ENCODE measurements at regions not wholly inside any gene's neighbourhood (a gene's known extent, or its start where the extent isn't known, plus 50 kb on each side); places are given as distances from the start of the nearest gene placed in this dataset.

DNA sequence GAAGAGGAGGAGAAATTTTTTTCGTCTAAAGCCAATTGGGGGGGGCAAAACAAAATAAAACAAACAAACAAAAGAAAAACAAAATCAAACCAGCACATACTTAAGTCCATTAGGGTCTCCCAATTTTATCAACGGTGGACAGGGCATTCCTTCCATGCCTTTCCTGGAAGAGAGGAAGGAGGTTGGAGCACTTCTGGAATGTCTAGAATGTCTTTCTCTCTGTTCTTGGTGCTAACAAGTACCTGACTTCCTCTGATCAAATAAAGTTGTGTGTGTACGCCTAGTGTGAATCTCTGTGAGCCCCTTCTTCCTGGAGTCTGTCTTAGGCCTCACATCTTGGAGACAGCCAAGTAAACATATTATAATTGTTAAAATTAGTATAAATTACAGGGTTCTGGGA lies 399.0 kb upstream of the LRRTM1 start:
- ChIA-PET CTCF (no interaction called here), POLR2A (no interaction called here)
- no peaks in the 10 kb centered on the region for H3K9me3 ChIP-seq (ENCODE audit: control insufficient read depth, insufficient read depth, low read depth, low read length)
- no peaks in the 10 kb centered on the region for H3K36me3 ChIP-seq (ENCODE audit: control insufficient read depth in 2 of 2, insufficient read depth in 1 of 2, low read length in 2 of 2)
- TF ChIP-seq ZNF239 (tag by site-specific recombination; IDR thresholded peaks at IDR 0.05) = no peak
- TF ChIP-seq, protein P1, sequence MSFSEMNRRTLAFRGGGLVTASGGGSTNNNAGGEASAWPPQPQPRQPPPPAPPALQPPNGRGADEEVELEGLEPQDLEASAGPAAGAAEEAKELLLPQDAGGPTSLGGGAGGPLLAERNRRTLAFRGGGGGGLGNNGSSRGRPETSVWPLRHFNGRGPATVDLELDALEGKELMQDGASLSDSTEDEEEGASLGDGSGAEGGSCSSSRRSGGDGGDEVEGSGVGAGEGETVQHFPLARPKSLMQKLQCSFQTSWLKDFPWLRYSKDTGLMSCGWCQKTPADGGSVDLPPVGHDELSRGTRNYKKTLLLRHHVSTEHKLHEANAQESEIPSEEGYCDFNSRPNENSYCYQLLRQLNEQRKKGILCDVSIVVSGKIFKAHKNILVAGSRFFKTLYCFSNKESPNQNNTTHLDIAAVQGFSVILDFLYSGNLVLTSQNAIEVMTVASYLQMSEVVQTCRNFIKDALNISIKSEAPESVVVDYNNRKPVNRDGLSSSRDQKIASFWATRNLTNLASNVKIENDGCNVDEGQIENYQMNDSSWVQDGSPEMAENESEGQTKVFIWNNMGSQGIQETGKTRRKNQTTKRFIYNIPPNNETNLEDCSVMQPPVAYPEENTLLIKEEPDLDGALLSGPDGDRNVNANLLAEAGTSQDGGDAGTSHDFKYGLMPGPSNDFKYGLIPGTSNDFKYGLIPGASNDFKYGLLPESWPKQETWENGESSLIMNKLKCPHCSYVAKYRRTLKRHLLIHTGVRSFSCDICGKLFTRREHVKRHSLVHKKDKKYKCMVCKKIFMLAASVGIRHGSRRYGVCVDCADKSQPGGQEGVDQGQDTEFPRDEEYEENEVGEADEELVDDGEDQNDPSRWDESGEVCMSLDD (tag by site-specific recombination; IDR thresholded peaks at IDR 0.05) = no peak
- TF ChIP-seq ZNF274 (IDR thresholded peaks at IDR 0.05; ENCODE audit: low read length) = no peak
- TF ChIP-seq ZNF274 (tag by site-specific recombination; IDR thresholded peaks at IDR 0.05; ENCODE audit: borderline replicate concordance) = no peak
- no peak for TF ChIP-seq MZF1 (tag by site-specific recombination; IDR thresholded peaks at IDR 0.05; ENCODE audit: borderline replicate concordance)
- TF ChIP-seq, protein P2, sequence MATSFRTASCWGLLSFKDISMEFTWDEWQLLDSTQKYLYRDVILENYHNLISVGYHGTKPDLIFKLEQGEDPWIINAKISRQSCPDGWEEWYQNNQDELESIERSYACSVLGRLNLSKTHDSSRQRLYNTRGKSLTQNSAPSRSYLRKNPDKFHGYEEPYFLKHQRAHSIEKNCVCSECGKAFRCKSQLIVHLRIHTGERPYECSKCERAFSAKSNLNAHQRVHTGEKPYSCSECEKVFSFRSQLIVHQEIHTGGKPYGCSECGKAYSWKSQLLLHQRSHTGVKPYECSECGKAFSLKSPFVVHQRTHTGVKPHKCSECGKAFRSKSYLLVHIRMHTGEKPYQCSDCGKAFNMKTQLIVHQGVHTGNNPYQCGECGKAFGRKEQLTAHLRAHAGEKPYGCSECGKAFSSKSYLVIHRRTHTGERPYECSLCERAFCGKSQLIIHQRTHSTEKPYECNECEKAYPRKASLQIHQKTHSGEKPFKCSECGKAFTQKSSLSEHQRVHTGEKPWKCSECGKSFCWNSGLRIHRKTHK (tag by site-specific recombination; IDR thresholded peaks at IDR 0.05) = no peak
- TF ChIP-seq, protein P3, sequence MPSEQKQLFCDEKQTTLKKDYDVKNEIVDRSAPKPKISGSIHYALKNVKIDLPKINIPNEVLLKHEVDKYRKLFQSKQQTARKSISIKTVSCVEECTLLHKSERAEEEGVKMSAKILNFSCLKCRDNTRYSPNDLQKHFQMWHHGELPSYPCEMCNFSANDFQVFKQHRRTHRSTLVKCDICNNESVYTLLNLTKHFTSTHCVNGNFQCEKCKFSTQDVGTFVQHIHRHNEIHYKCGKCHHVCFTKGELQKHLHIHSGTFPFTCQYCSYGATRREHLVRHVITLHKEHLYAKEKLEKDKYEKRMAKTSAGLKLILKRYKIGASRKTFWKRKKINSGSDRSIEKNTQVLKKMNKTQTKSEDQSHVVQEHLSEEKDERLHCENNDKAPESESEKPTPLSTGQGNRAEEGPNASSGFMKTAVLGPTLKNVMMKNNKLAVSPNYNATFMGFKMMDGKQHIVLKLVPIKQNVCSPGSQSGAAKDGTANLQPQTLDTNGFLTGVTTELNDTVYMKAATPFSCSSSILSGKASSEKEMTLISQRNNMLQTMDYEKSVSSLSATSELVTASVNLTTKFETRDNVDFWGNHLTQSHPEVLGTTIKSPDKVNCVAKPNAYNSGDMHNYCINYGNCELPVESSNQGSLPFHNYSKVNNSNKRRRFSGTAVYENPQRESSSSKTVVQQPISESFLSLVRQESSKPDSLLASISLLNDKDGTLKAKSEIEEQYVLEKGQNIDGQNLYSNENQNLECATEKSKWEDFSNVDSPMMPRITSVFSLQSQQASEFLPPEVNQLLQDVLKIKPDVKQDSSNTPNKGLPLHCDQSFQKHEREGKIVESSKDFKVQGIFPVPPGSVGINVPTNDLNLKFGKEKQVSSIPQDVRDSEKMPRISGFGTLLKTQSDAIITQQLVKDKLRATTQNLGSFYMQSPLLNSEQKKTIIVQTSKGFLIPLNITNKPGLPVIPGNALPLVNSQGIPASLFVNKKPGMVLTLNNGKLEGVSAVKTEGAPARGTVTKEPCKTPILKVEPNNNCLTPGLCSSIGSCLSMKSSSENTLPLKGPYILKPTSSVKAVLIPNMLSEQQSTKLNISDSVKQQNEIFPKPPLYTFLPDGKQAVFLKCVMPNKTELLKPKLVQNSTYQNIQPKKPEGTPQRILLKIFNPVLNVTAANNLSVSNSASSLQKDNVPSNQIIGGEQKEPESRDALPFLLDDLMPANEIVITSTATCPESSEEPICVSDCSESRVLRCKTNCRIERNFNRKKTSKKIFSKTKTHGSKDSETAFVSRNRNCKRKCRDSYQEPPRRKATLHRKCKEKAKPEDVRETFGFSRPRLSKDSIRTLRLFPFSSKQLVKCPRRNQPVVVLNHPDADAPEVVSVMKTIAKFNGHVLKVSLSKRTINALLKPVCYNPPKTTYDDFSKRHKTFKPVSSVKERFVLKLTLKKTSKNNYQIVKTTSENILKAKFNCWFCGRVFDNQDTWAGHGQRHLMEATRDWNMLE (tag by site-specific recombination; conservative IDR thresholded peaks at IDR 0.05; ENCODE audit: low read depth) = no peak
- TF ChIP-seq KLF1 (tag by site-specific recombination; IDR thresholded peaks at IDR 0.05) = no peak
- no peak for TF ChIP-seq ZNF324 (tag by site-specific recombination; IDR thresholded peaks at IDR 0.05)
- H3K27ac ChIP-seq (ENCODE audit: extremely low read depth, low read depth, low read length) = no peak overlapping the region
- H3K4me1 ChIP-seq (ENCODE audit: control insufficient read depth, insufficient read depth, low read length) = no peaks in the 10 kb centered on the region
- H3K4me3 ChIP-seq (ENCODE audit: low read depth, low read length) = no peak overlapping the region

DNA sequence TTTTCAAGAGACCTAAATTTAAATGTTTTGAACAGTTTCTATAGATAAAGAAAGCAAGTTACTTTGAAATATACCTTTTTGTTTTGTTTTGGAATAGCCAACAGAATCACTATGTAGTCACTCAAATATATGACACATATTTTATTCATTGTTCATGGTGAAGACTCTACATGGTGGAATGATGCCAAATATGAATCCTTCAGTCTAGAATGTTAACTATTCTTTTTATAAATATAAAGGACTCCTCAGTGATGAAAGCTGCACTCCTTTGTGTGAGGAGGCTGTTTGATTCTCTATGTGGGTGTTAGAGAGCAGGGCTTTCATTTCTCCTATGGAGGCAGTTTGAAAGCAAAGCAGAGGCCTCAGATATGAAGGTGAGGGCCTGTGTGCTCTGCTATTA lies 396.4 kb upstream of the LRRTM1 start:
- Histone ChIP-seq H3K36me3 (ENCODE audit: control insufficient read depth in 2 of 2, insufficient read depth in 1 of 2, low read length in 2 of 2) (no peaks in the 10 kb centered on the region), H3K27ac (ENCODE audit: extremely low read depth, low read depth, low read length) (no peak overlapping the region), H3K4me1 (ENCODE audit: control insufficient read depth, insufficient read depth, low read length) (no peaks in the 10 kb centered on the region), H3K4me3 (ENCODE audit: low read depth, low read length) (no peak overlapping the region), H3K9me3 (ENCODE audit: control insufficient read depth, insufficient read depth, low read depth, low read length) (no peaks in the 10 kb centered on the region)
- POLR2A ChIA-PET = no interaction called here
- CTCF ChIA-PET = no interaction called here
- TF ChIP-seq ZBTB21 (tag by site-specific recombination; IDR thresholded peaks at IDR 0.05) = no peak
- TF ChIP-seq, protein P4, sequence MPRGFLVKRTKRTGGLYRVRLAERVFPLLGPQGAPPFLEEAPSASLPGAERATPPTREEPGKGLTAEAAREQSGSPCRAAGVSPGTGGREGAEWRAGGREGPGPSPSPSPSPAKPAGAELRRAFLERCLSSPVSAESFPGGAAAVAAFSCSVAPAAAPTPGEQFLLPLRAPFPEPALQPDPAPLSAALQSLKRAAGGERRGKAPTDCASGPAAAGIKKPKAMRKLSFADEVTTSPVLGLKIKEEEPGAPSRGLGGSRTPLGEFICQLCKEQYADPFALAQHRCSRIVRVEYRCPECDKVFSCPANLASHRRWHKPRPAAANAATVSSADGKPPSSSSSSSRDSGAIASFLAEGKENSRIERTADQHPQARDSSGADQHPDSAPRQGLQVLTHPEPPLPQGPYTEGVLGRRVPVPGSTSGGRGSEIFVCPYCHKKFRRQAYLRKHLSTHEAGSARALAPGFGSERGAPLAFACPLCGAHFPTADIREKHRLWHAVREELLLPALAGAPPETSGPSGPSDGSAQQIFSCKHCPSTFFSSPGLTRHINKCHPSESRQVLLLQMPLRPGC (tag by site-specific recombination; IDR thresholded peaks at IDR 0.05) = no peak

Measured in HEK293 (cell line).